HUES6 (cell line): ENCODE measurements at regions not wholly inside any gene's neighbourhood (a gene's known extent, or its start where the extent isn't known, plus 50 kb on each side); places are given as distances from the start of the nearest gene placed in this dataset.

ENCODE experiments used
- H3K27ac ChIP-seq: 2 replicates; pipeline ENCODE4 v1.7.0; 2013; ENCODE audit warnings: low read depth, mild to moderate bottlenecking, low read length, inconsistent platforms
- H3K27me3 ChIP-seq: 2 replicates; pipeline ENCODE4 v1.6.1; 2013; ENCODE audit warnings: low read length; ENCODE audit not compliant: control insufficient read depth, insufficient read depth
- H3K36me3 ChIP-seq: 2 replicates; pipeline ENCODE4 v1.6.1; 2013; ENCODE audit warnings: low read length; ENCODE audit not compliant: control insufficient read depth, insufficient read depth
- H3K4me1 ChIP-seq: 2 replicates; pipeline ENCODE4 v1.6.1; 2013; ENCODE audit warnings: low read length; ENCODE audit not compliant: control insufficient read depth, insufficient read depth
- H3K4me3 ChIP-seq: 2 replicates; pipeline ENCODE4 v1.5.1; 2013; ENCODE audit warnings: low read depth, low read length
- H3K9ac ChIP-seq: one replicate; pipeline ENCODE4 v1.6.1; 2013; ENCODE audit warnings: mild to moderate bottlenecking, low read length
- H3K9me3 ChIP-seq: 2 replicates; pipeline ENCODE4 v1.6.1; 2013; ENCODE audit warnings: low read depth, low read length; ENCODE audit not compliant: control insufficient read depth, insufficient read depth

- Histone ChIP-seq H3K27me3 (no peaks in the 10 kb centered on the region), H3K9me3 (no peaks in the 10 kb centered on the region), H3K4me3 (no peak overlapping the region), H3K27ac (no peak overlapping the region), H3K36me3 (no peaks in the 10 kb centered on the region), H3K9ac (no peak overlapping the region), H3K4me1 (peaks cover 25% of the 10 kb centered on the region)
Measured at GRCh38 chr13:30022256-30022655, 171.8 kb upstream of the UBL3 start.

- Histone ChIP-seq H3K9ac (no peak overlapping the region), H3K4me3 (no peak overlapping the region)
Measured at GRCh38 chr13:30021611-30022010, 171.2 kb upstream of the UBL3 start.

GRCh38 chr13:30020726-30021312 lies 170.4 kb upstream of the UBL3 start:
- H3K27me3 ChIP-seq, result no peaks in the 10 kb centered on the region
- H3K36me3 ChIP-seq, result no peaks in the 10 kb centered on the region
- H3K9ac ChIP-seq, result no peak overlapping the region
- no peak overlapping the region for H3K27ac ChIP-seq
- H3K4me3 ChIP-seq, result no peak overlapping the region
- no peaks in the 10 kb centered on the region for H3K9me3 ChIP-seq
- peaks cover 25% of the 10 kb centered on the region for H3K4me1 ChIP-seq

More at GRCh38 chr13:30021611-30022010, 171.2 kb upstream of the UBL3 start:
- Histone ChIP-seq H3K27me3 (no peaks in the 10 kb centered on the region), H3K36me3 (no peaks in the 10 kb centered on the region), H3K9me3 (no peaks in the 10 kb centered on the region), H3K27ac (no peak overlapping the region), H3K4me1 (peaks cover 25% of the 10 kb centered on the region)

GRCh38 chr13:30019648-30020626 lies 169.5 kb upstream of the UBL3 start:
- H3K9ac ChIP-seq, result no peak overlapping the region
- peaks cover 25% of the 10 kb centered on the region for H3K4me1 ChIP-seq
- H3K27ac ChIP-seq, result no peak overlapping the region
- no peaks in the 10 kb centered on the region for H3K36me3 ChIP-seq
- H3K27me3 ChIP-seq, result no peaks in the 10 kb centered on the region
- H3K4me3 ChIP-seq, result no peak overlapping the region
- no peaks in the 10 kb centered on the region for H3K9me3 ChIP-seq

GRCh38 chr13:30017880-30018279 lies 167.5 kb upstream of the UBL3 start:
- no peak overlapping the region for H3K27ac ChIP-seq
- no peak overlapping the region for H3K9ac ChIP-seq
- no peaks in the 10 kb centered on the region for H3K27me3 ChIP-seq
- peaks cover 25% of the 10 kb centered on the region for H3K4me1 ChIP-seq
- no peaks in the 10 kb centered on the region for H3K36me3 ChIP-seq
- no peaks in the 10 kb centered on the region for H3K9me3 ChIP-seq
- no peak overlapping the region for H3K4me3 ChIP-seq

GRCh38 chr13:30016398-30016797 lies 166.0 kb upstream of the UBL3 start:
- Histone ChIP-seq H3K36me3 (no peaks in the 10 kb centered on the region), H3K4me3 (no peak overlapping the region), H3K9me3 (no peaks in the 10 kb centered on the region), H3K27ac (no peak overlapping the region), H3K9ac (no peak overlapping the region), H3K4me1 (peaks cover 25% of the 10 kb centered on the region), H3K27me3 (no peaks in the 10 kb centered on the region)

GRCh38 chr13:30009411-30009810 lies 159.0 kb upstream of the UBL3 start:
- H3K27ac ChIP-seq, result no peak overlapping the region
- no peaks in the 10 kb centered on the region; the same call in 1 of the 2 replicates for H3K9me3 ChIP-seq

GRCh38 chr13:30006246-30006645 lies 155.8 kb upstream of the UBL3 start:
- Histone ChIP-seq H3K4me1 (peaks cover 5% of the 10 kb centered on the region; the same call in 1 of the 2 replicates), H3K4me3 (no peak overlapping the region), H3K27ac (no peak overlapping the region)

More at GRCh38 chr13:30009411-30009810, 159.0 kb upstream of the UBL3 start:
- Histone ChIP-seq H3K27me3 (no peaks in the 10 kb centered on the region), H3K4me1 (peaks cover 5% of the 10 kb centered on the region; the same call in 1 of the 2 replicates), H3K36me3 (no peaks in the 10 kb centered on the region), H3K4me3 (no peak overlapping the region), H3K9ac (no peak overlapping the region)

GRCh38 chr13:30004204-30004603 lies 153.8 kb upstream of the UBL3 start:
- Histone ChIP-seq H3K9me3 (no peaks in the 10 kb centered on the region; the same call in 1 of the 2 replicates), H3K9ac (no peak overlapping the region), H3K4me3 (no peak overlapping the region), H3K27me3 (no peaks in the 10 kb centered on the region), H3K27ac (no peak overlapping the region), H3K4me1 (peaks cover 5% of the 10 kb centered on the region; the same call in 1 of the 2 replicates), H3K36me3 (no peaks in the 10 kb centered on the region)

More at GRCh38 chr13:30006246-30006645, 155.8 kb upstream of the UBL3 start:
- no peaks in the 10 kb centered on the region; the same call in 1 of the 2 replicates for H3K9me3 ChIP-seq
- no peaks in the 10 kb centered on the region for H3K27me3 ChIP-seq
- H3K9ac ChIP-seq, result no peak overlapping the region
- no peaks in the 10 kb centered on the region for H3K36me3 ChIP-seq

- no peaks in the 10 kb centered on the region for H3K36me3 ChIP-seq
- no peaks in the 10 kb centered on the region for H3K27me3 ChIP-seq
- no peaks in the 10 kb centered on the region for H3K9me3 ChIP-seq
- H3K4me3 ChIP-seq, result no peak overlapping the region
- H3K4me1 ChIP-seq, result peaks cover 5% of the 10 kb centered on the region; the same call in 1 of the 2 replicates
- no peak overlapping the region for H3K9ac ChIP-seq
- H3K27ac ChIP-seq, result no peak overlapping the region
Measured at GRCh38 chr13:30002577-30002976, 152.2 kb upstream of the UBL3 start.

- Histone ChIP-seq H3K9ac (no peak overlapping the region), H3K36me3 (no peaks in the 10 kb centered on the region), H3K4me3 (no peak overlapping the region), H3K27ac (no peak overlapping the region), H3K4me1 (no peaks in the 10 kb centered on the region), H3K9me3 (no peaks in the 10 kb centered on the region), H3K27me3 (no peaks in the 10 kb centered on the region)
Measured at GRCh38 chr13:30000370-30000765, 150.0 kb upstream of the UBL3 start.
